Keratinocyte (primary cell): ENCODE measurements at regions not wholly inside any gene's neighbourhood (a gene's known extent, or its start where the extent isn't known, plus 50 kb on each side); places are given as distances from the start of the nearest gene placed in this dataset.

Source experiments
- DNase-seq: peaks from one replicate; pipeline ENCODE4 v3.0.0-alpha.2; 2011; ENCODE audit warnings: low read depth, missing footprints, low spot score
- FAIRE-seq: peaks from 2 replicates; lab custom pipeline; 2011; peaks lifted over from hg19 to GRCh38; lab: Jason Lieb, UNC
- H2AFZ ChIP-seq: 2 replicates; pipeline ENCODE4 v1.6.0; 2012; ENCODE audit warnings: low read length, control low read depth, inconsistent platforms; ENCODE audit not compliant: control insufficient read depth
- H3K27ac ChIP-seq: 2 replicates; pipeline ENCODE4 v1.5.1; 2011; ENCODE audit warnings: low read length; ENCODE audit not compliant: control insufficient read depth, insufficient read depth
- H3K27me3 ChIP-seq: 3 replicates; pipeline ENCODE4 v1.6.0; 2011; ENCODE audit warnings: low read length; ENCODE audit not compliant: control insufficient read depth, insufficient read depth; ENCODE audit errors: extremely low read depth
- H3K36me3 ChIP-seq, 2 experiments: 2 replicates in 1 of 2; 3 replicates in 1 of 2; pipeline ENCODE4 v1.5.1; 2011; ENCODE audit warnings: low read length in 2 of 2, mild to moderate bottlenecking in 1 of 2; ENCODE audit not compliant: control insufficient read depth in 2 of 2, insufficient read depth in 2 of 2; ENCODE audit errors: extremely low read depth in 1 of 2
- H3K4me1 ChIP-seq: 3 replicates; pipeline ENCODE4 v1.5.1; 2011; ENCODE audit warnings: low read length; ENCODE audit not compliant: control insufficient read depth, insufficient read depth; ENCODE audit errors: extremely low read depth
- H3K4me2 ChIP-seq: 3 replicates; pipeline ENCODE4 v1.6.0; 2011; ENCODE audit warnings: low read depth, low read length; ENCODE audit not compliant: control insufficient read depth, insufficient read depth; ENCODE audit errors: extremely low read depth
- H3K4me3 ChIP-seq, 3 experiments: fragments of 200-600 bp in 1 of 3; sonication (generic) in 1 of 3; 2 replicates in 2 of 3; 3 replicates in 1 of 3; pipeline ENCODE4 v1.5.1; 2011 to 2016; ENCODE audit warnings: low read length in 3 of 3, mild to moderate bottlenecking in 3 of 3, control low read depth in 2 of 3, inconsistent platforms in 1 of 3, low read depth in 1 of 3, mixed read lengths in 1 of 3, mixed run types in 1 of 3, moderate library complexity in 1 of 3; ENCODE audit not compliant: control insufficient read depth in 2 of 3, insufficient read depth in 2 of 3; ENCODE audit errors: extremely low read depth in 1 of 3
- H3K79me2 ChIP-seq: 2 replicates; pipeline ENCODE4 v1.6.0; 2012; ENCODE audit warnings: low read length; ENCODE audit not compliant: control insufficient read depth, insufficient read depth
- H3K9ac ChIP-seq: 3 replicates; pipeline ENCODE4 v1.6.0; 2011; ENCODE audit warnings: low read length; ENCODE audit not compliant: control insufficient read depth, insufficient read depth; ENCODE audit errors: extremely low read depth
- H3K9me1 ChIP-seq: 3 replicates; pipeline ENCODE4 v1.6.0; 2011; ENCODE audit warnings: low read length; ENCODE audit not compliant: control insufficient read depth, insufficient read depth; ENCODE audit errors: extremely low read depth
- H3K9me3 ChIP-seq: 2 replicates; pipeline ENCODE4 v1.5.1; 2012; ENCODE audit warnings: low read depth, low read length; ENCODE audit not compliant: control insufficient read depth
- H4K20me1 ChIP-seq: 3 replicates; pipeline ENCODE4 v1.6.0; 2011; ENCODE audit warnings: low read length; ENCODE audit not compliant: control insufficient read depth, insufficient read depth; ENCODE audit errors: extremely low read depth
- CTCF ChIP-seq, 3 experiments: IDR thresholded peaks in 1 of 3; conservative IDR thresholded peaks in 1 of 3; optimal IDR thresholded peaks in 1 of 3; 2 replicates in 2 of 3; 3 replicates in 1 of 3; pipeline versions ENCODE3 to v1.5.1; 2011; ENCODE audit warnings: low read length in 3 of 3, mild to moderate bottlenecking in 3 of 3, moderate library complexity in 2 of 3, control low read depth in 1 of 3, inconsistent platforms in 1 of 3; ENCODE audit not compliant: insufficient read depth in 2 of 3; ENCODE audit errors: extremely low read depth in 1 of 3
- EZH2 ChIP-seq: IDR thresholded peaks from one replicate; pipeline ENCODE4 v1.6.1; 2012; ENCODE audit warnings: inconsistent platforms, mild to moderate bottlenecking, low read length, moderate library complexity
- dilution Hi-C: fragments of 300-500 bp; cut with MboI; formaldehyde crosslinking; loops from one replicate; pipeline ENCODE4 v1.7.0; 2020; ENCODE audit warnings: low sequenced_read_pairs; ENCODE audit not compliant: extremely low pct_ligation_motif_present

- Histone ChIP-seq H3K9me3 (no peaks in the 10 kb centered on the region), H3K27me3 (no peaks in the 10 kb centered on the region), H3K27ac (no peak overlapping the region), H3K9ac (no peak overlapping the region), H3K36me3 (no peaks in the 10 kb centered on the region), H3K79me2 (no peaks in the 10 kb centered on the region), H3K9me1 (no peaks in the 10 kb centered on the region), H3K4me1 (no peaks in the 10 kb centered on the region), H3K4me2 (no peak overlapping the region), H3K4me3 (no peak overlapping the region), H4K20me1 (no peaks in the 10 kb centered on the region), H2AFZ (no peak overlapping the region)
- DNase-seq, result no peak
- no peak for FAIRE-seq
- TF ChIP-seq CTCF (optimal IDR thresholded peaks at IDR 0.05 in 1 of 3, IDR thresholded peaks at IDR 0.05 in 1 of 3, conservative IDR thresholded peaks at IDR 0.05 in 1 of 3; ENCODE audit: extremely low read depth in 1 of 3, insufficient read depth in 2 of 3, low read length in 3 of 3), result no peak
- no peak for TF ChIP-seq EZH2
- dilution Hi-C loops, result no loop called here
Observed at GRCh38 chr1:36667836-36668235, 185.1 kb upstream of the CSF3R start.

- dilution Hi-C loops, result no loop called here
- Histone ChIP-seq H3K9me1 (no peaks in the 10 kb centered on the region), H3K27ac (no peak overlapping the region), H3K4me2 (no peak overlapping the region), H2AFZ (no peak overlapping the region), H3K4me3 (no peak overlapping the region), H3K9ac (no peak overlapping the region), H3K27me3 (no peaks in the 10 kb centered on the region), H4K20me1 (no peaks in the 10 kb centered on the region), H3K4me1 (no peaks in the 10 kb centered on the region), H3K9me3 (no peaks in the 10 kb centered on the region), H3K79me2 (no peaks in the 10 kb centered on the region), H3K36me3 (no peaks in the 10 kb centered on the region)
- FAIRE-seq (no peak), DNase-seq (no peak)
- TF ChIP-seq CTCF (optimal IDR thresholded peaks at IDR 0.05 in 1 of 3, IDR thresholded peaks at IDR 0.05 in 1 of 3, conservative IDR thresholded peaks at IDR 0.05 in 1 of 3; ENCODE audit: extremely low read depth in 1 of 3, insufficient read depth in 2 of 3, low read length in 3 of 3), result no peak
Observed at GRCh38 chr1:36667256-36667655, 184.5 kb upstream of the CSF3R start.
